ENCODE measurements at regions not wholly inside any gene's neighbourhood (a gene's known extent, or its start where the extent isn't known, plus 50 kb on each side); places are given as distances from the start of the nearest gene placed in this dataset.

GRCh38 chr2:33730193-33730592 is 131.1 kb upstream of the FAM98A start:
- no peak for TF ChIP-seq EP300 (IDR thresholded peaks at IDR 0.05)
- no peak for TF ChIP-seq CTCF (IDR thresholded peaks at IDR 0.05)
- no peak for TF ChIP-seq POLR2A (IDR thresholded peaks at IDR 0.05)

Data from tibial nerve (tissue), 4 donors.